A549 (cell line): ENCODE measurements at regions not wholly inside any gene's neighbourhood (a gene's known extent, or its start where the extent isn't known, plus 50 kb on each side); places are given as distances from the start of the nearest gene placed in this dataset.

Experiments used
- ATAC-seq, 2 experiments: fragments of 200-7000 bp in 1 of 2; fragments of >200 bp in 1 of 2; cut with Nextera tagmentation in 1 of 2; cut with Tn5 transposase in 1 of 2; 3 replicates each; pipeline versions ENCODE4 v1.8.0 to v1.9.1; 2018 to 2020; ENCODE audit warnings: mild to moderate bottlenecking in 1 of 2, moderate library complexity in 1 of 2
- CTCF ChIA-PET: fragments of 300-600 bp; sonication (Branson Sonifier 250); formaldehyde crosslinking; extraction: SDS; loops from one replicate; lab custom pipeline; 2021; ENCODE audit warnings: antibody characterized with exemption, inconsistent platforms; lab: Yijun Ruan, JAX
- POLR2A ChIA-PET: fragments of 350-600 bp; formaldehyde crosslinking; extraction: SDS; loops from one replicate; lab custom pipeline; 2021; ENCODE audit warnings: antibody characterized with exemption, inconsistent platforms; lab: Yijun Ruan, JAX
- DNase-seq, 2 experiments: peaks; one replicate each; pipeline versions ENCODE4 v3.0.0 to v3.0.0-alpha.2; 2011 to 2016; ENCODE audit warnings: low read depth in 1 of 2, low spot score in 1 of 2
- FAIRE-seq: peaks from 2 replicates; lab custom pipeline; 2011; peaks lifted over from hg19 to GRCh38; lab: Jason Lieb, UNC
- H3K27ac ChIP-seq, 2 experiments: fragments of >200 bp; sonication (Bioruptor Twin); formaldehyde crosslinking; 3 replicates each; pipeline ENCODE4 v1.5.1; 2016 to 2017
- H3K4me1 ChIP-seq: fragments of >200 bp; sonication (Bioruptor Twin); formaldehyde crosslinking; 3 replicates; pipeline ENCODE4 v1.6.1; 2016
- H3K4me2 ChIP-seq: fragments of >200 bp; sonication (Bioruptor Twin); formaldehyde crosslinking; 3 replicates; pipeline ENCODE4 v1.6.1; 2016
- H3K4me3 ChIP-seq: fragments of >200 bp; sonication (Bioruptor Twin); formaldehyde crosslinking; 3 replicates; pipeline ENCODE4 v1.5.1; 2016
- H3K9me3 ChIP-seq: fragments of >200 bp; sonication (Bioruptor Twin); formaldehyde crosslinking; 3 replicates; pipeline ENCODE4 v1.6.1; 2016
- CHD2 ChIP-seq: fragments of 150-350 bp; IDR thresholded peaks from 2 replicates; pipeline ENCODE4 v1.6.1; 2014; ENCODE audit warnings: low read length; ENCODE audit not compliant: partially characterized antibody
- EHF ChIP-seq: fragments of 250-450 bp; sonication (Bioruptor Pico); IDR thresholded peaks from 2 replicates; pipeline ENCODE4 v1.5.0; 2020; ENCODE audit warnings: mild to moderate bottlenecking
- EHMT2 ChIP-seq: fragments of 200-600 bp; sonication (generic); IDR thresholded peaks from 2 replicates; pipeline ENCODE4 v1.6.1; 2016; ENCODE audit warnings: antibody characterized with exemption, low read depth, mild to moderate bottlenecking, moderate library complexity
- FOSB ChIP-seq: fragments of 250-450 bp; sonication (Bioruptor Pico); IDR thresholded peaks from 2 replicates; pipeline ENCODE4 v1.5.0; 2020; ENCODE audit warnings: mild to moderate bottlenecking, moderate library complexity
- FOXS1 ChIP-seq: fragments of 250-450 bp; sonication (Bioruptor Pico); IDR thresholded peaks from 2 replicates; pipeline ENCODE4 v1.5.0; 2020; ENCODE audit warnings: mild to moderate bottlenecking, moderate library complexity
- GATA3 ChIP-seq: IDR thresholded peaks from 2 replicates; pipeline ENCODE4 v1.6.1; 2012; ENCODE audit warnings: borderline replicate concordance
- HDAC2 ChIP-seq: fragments of 200-600 bp; sonication (generic); IDR thresholded peaks from 2 replicates; pipeline ENCODE4 v1.6.1; 2016
- JUNB ChIP-seq: fragments of >200 bp; sonication (Bioruptor Twin); formaldehyde crosslinking; IDR thresholded peaks from 2 replicates; pipeline ENCODE4 v1.6.1; 2016
- KDM5A ChIP-seq: fragments of 200-600 bp; sonication (generic); IDR thresholded peaks from 2 replicates; pipeline ENCODE4 v1.6.1; 2016; ENCODE audit warnings: antibody characterized with exemption, mild to moderate bottlenecking
- NFE2L2 ChIP-seq: fragments of 150-350 bp; conservative IDR thresholded peaks from 2 replicates; pipeline ENCODE4 v1.6.1; 2014; ENCODE audit warnings: low read length
- SMC3 ChIP-seq: fragments of >200 bp; sonication (Bioruptor Twin); formaldehyde crosslinking; IDR thresholded peaks from 3 replicates; pipeline ENCODE4 v1.6.1; 2018; ENCODE audit warnings: inconsistent platforms
- SREBF2 ChIP-seq: fragments of 450-650 bp; IDR thresholded peaks from 2 replicates; pipeline ENCODE4 v1.6.1; 2014; ENCODE audit warnings: mild to moderate bottlenecking, moderate library complexity
- TFCP2L1 ChIP-seq: fragments of 250-450 bp; sonication (Bioruptor Pico); IDR thresholded peaks from 2 replicates; pipeline ENCODE4 v1.5.0; 2021; ENCODE audit warnings: mild to moderate bottlenecking
- ZNF302 ChIP-seq: fragments of 250-450 bp; sonication (Bioruptor Pico); IDR thresholded peaks from 2 replicates; pipeline ENCODE4 v1.9.0; 2021; ENCODE audit warnings: inconsistent platforms, mild to moderate bottlenecking, moderate library complexity
- WGBS: methylation state at CpG from one replicate; pipeline ENCODE4 v1.1.6; 2017; ENCODE audit errors: missing lambda C conversion rate; 5-methylcytosine and 5-hydroxymethylcytosine counted together
- TF ChIP-seq, protein P1 (sequence below): IDR thresholded peaks from 2 replicates; pipeline ENCODE4 v1.6.1; 2012
- TF ChIP-seq, protein P2 (sequence below): fragments of 150-350 bp; IDR thresholded peaks from 2 replicates; pipeline ENCODE4 v1.6.1; 2014; ENCODE audit warnings: low read depth, mild to moderate bottlenecking, low read length
- TF ChIP-seq, protein P3 (sequence below): fragments of 200-600 bp; sonication (generic); IDR thresholded peaks from 2 replicates; pipeline ENCODE4 v1.6.1; 2016; ENCODE audit warnings: antibody characterized with exemption, mild to moderate bottlenecking, moderate library complexity
- TF ChIP-seq, protein P4 (sequence below): fragments of >200 bp; sonication (Bioruptor Twin); formaldehyde crosslinking; IDR thresholded peaks from 2 replicates; pipeline ENCODE4 v1.6.1; 2016
- TF ChIP-seq, protein P5 (sequence below): IDR thresholded peaks from 2 replicates; pipeline ENCODE4 v1.6.1; 2012

DNA sequence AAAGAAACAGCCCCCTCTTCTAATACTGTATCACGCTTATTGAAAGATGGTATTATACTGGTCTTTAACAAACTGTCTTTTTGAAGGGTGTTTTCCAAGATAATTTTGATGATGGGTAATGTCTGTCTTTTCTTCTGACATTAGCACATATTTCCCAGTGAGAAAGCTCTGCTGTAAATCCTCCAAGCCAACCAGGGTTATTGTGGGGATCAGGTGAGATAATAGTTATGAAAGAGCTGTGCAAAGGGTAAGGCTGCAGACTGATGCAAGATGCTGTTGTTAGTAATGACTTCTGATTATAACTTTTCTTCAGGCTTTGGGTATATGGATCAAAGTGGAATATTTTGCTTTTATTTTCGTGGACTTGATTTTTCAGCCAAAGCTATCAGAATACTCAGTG is 581.7 kb downstream of the REEP3 start:
- WGBS = 13% methylated on average over 2 of the region's 2 CpGs
- no peak overlapping the region for H3K27ac ChIP-seq
- H3K9me3 ChIP-seq = no peaks in the 10 kb centered on the region
- ChIA-PET CTCF (no interaction called here), POLR2A (no interaction called here)
- no peak overlapping the region for H3K4me2 ChIP-seq
- FAIRE-seq = no peak
- TF ChIP-seq, protein P1, sequence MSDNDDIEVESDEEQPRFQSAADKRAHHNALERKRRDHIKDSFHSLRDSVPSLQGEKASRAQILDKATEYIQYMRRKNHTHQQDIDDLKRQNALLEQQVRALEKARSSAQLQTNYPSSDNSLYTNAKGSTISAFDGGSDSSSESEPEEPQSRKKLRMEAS = no peak
- TF ChIP-seq NFE2L2 = no peak
- no peak for TF ChIP-seq FOSB (CRISPR knock-in tag)
- TF ChIP-seq, protein P2, sequence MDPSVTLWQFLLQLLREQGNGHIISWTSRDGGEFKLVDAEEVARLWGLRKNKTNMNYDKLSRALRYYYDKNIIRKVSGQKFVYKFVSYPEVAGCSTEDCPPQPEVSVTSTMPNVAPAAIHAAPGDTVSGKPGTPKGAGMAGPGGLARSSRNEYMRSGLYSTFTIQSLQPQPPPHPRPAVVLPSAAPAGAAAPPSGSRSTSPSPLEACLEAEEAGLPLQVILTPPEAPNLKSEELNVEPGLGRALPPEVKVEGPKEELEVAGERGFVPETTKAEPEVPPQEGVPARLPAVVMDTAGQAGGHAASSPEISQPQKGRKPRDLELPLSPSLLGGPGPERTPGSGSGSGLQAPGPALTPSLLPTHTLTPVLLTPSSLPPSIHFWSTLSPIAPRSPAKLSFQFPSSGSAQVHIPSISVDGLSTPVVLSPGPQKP = no peak
- TF ChIP-seq EHF (CRISPR knock-in tag) = no peak
- no peak for TF ChIP-seq FOXS1 (CRISPR knock-in tag)
- no peak for TF ChIP-seq SMC3
- no peak for TF ChIP-seq ZNF302 (CRISPR knock-in tag)
- TF ChIP-seq JUNB = no peak
- no peak for TF ChIP-seq SREBF2
- TF ChIP-seq CHD2 = no peak
- no peak for TF ChIP-seq KDM5A
- no peaks in the 10 kb centered on the region for H3K4me1 ChIP-seq
- ATAC-seq = no peak
- no peak overlapping the region for H3K4me3 ChIP-seq
- DNase-seq = no peak

DNA sequence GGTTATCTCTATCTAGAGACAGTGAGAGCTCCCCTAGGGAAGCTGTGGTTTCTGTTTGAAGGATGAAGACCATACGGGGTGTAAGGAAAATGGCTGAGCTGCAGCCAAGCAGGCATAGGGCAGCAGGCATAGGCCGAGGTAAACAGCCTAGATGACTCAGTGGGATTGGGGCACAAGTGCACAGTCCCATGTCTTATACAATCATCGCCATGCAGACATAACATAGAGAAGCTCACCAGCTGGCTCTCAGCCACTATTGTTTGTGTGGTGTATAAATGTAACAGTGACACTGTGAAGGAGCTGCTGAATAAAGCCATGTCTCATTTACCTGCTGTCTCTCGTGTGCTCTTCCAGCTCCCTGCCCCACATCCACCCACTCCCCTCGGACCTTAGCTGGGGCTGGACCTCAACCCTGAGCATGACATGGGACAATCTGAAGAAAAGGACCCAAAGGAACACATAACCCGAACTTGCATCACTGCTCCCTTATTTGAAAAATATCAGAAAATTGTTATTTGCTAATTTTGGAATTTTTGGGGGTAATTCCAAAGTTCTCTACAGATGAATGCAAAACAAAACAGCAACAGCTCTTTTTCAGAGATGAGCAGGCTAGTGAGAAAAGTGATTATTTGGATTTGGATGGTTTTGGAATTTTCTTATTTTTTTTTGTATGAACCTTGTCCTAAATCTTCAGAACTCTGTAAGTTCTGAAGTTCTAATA is 582.7 kb downstream of the REEP3 start:
- POLR2A ChIA-PET = no interaction called here
- no peak for DNase-seq
- no peaks in the 10 kb centered on the region for H3K4me1 ChIP-seq
- H3K4me3 ChIP-seq = no peak overlapping the region
- H3K4me2 ChIP-seq = no peak overlapping the region
- no peak for FAIRE-seq
- TF ChIP-seq, protein P3, sequence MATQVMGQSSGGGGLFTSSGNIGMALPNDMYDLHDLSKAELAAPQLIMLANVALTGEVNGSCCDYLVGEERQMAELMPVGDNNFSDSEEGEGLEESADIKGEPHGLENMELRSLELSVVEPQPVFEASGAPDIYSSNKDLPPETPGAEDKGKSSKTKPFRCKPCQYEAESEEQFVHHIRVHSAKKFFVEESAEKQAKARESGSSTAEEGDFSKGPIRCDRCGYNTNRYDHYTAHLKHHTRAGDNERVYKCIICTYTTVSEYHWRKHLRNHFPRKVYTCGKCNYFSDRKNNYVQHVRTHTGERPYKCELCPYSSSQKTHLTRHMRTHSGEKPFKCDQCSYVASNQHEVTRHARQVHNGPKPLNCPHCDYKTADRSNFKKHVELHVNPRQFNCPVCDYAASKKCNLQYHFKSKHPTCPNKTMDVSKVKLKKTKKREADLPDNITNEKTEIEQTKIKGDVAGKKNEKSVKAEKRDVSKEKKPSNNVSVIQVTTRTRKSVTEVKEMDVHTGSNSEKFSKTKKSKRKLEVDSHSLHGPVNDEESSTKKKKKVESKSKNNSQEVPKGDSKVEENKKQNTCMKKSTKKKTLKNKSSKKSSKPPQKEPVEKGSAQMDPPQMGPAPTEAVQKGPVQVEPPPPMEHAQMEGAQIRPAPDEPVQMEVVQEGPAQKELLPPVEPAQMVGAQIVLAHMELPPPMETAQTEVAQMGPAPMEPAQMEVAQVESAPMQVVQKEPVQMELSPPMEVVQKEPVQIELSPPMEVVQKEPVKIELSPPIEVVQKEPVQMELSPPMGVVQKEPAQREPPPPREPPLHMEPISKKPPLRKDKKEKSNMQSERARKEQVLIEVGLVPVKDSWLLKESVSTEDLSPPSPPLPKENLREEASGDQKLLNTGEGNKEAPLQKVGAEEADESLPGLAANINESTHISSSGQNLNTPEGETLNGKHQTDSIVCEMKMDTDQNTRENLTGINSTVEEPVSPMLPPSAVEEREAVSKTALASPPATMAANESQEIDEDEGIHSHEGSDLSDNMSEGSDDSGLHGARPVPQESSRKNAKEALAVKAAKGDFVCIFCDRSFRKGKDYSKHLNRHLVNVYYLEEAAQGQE = no peak
- TF ChIP-seq, protein P4, sequence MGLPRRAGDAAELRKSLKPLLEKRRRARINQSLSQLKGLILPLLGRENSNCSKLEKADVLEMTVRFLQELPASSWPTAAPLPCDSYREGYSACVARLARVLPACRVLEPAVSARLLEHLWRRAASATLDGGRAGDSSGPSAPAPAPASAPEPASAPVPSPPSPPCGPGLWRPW = no peak
- TF ChIP-seq, protein P5, sequence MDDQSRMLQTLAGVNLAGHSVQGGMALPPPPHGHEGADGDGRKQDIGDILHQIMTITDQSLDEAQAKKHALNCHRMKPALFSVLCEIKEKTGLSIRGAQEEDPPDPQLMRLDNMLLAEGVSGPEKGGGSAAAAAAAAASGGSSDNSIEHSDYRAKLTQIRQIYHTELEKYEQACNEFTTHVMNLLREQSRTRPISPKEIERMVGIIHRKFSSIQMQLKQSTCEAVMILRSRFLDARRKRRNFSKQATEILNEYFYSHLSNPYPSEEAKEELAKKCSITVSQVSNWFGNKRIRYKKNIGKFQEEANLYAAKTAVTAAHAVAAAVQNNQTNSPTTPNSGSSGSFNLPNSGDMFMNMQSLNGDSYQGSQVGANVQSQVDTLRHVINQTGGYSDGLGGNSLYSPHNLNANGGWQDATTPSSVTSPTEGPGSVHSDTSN = no peak
- TF ChIP-seq TFCP2L1 (CRISPR knock-in tag) (no peak), HDAC2 (no peak), EHMT2 (no peak), SMC3 (no peak), GATA3 (no peak)
- ATAC-seq = no peak
- CTCF ChIA-PET = no interaction called here
- H3K27ac ChIP-seq = no peak overlapping the region
- no peaks in the 10 kb centered on the region for H3K9me3 ChIP-seq
- WGBS = 20% methylated on average over 6 of the region's 6 CpGs
